ENCODE measurements at regions not wholly inside any gene's neighbourhood (a gene's known extent, or its start where the extent isn't known, plus 50 kb on each side); places are given as distances from the start of the nearest gene placed in this dataset.

GRCh38 chr6:148143771-148144170 is 198.9 kb upstream of the SASH1 start:
- no peaks in the 10 kb centered on the region for H3K36me3 ChIP-seq (ENCODE audit: insufficient read depth, low read length)
- ChIA-PET POLR2A (no interaction called here), CTCF (no interaction called here)
- no peak for TF ChIP-seq CTCF (IDR thresholded peaks at IDR 0.05)
- DNase-seq: no peak
- Mint-ChIP-seq H3K9me3 (no peaks in the 10 kb centered on the region), H3K4me3 (no peak overlapping the region), H3K27ac (no peak overlapping the region), H3K4me1 (ENCODE audit: low read depth) (peaks cover 13% of the 10 kb centered on the region), H3K36me3 (ENCODE audit: low read depth) (no peaks in the 10 kb centered on the region), H3K27me3 (peaks cover 13% of the 10 kb centered on the region)
- no peak overlapping the region for H3K27ac ChIP-seq (ENCODE audit: low read depth in 1 of 2, low read length in 2 of 2)
- intact Hi-C loops (cut with DNase I, micrococcal nuclease): loop anchor here (2.0 to 10.0 kb wide), 2 partner anchors 23 to 321 kb away; no protein-coding TSS in a partner anchor
- H3K4me3 ChIP-seq (ENCODE audit: low read length): no peak overlapping the region
- no peaks in the 10 kb centered on the region for H3K9me3 ChIP-seq (ENCODE audit: control insufficient read depth in 1 of 2, insufficient read depth in 1 of 2, low read length in 2 of 2)
- peaks cover 0 to 3% of the 10 kb centered on the region in 2 experiments for H3K27me3 ChIP-seq (ENCODE audit: control insufficient read depth in 1 of 2, insufficient read depth in 2 of 2, low read length in 2 of 2)
- no peak for ATAC-seq (ENCODE audit: poor library complexity)
- peaks cover 7% of the 10 kb centered on the region for H3K4me1 ChIP-seq (ENCODE audit: insufficient read depth, low read length)

GRCh38 chr6:148144917-148145521 is 197.6 kb upstream of the SASH1 start:
- Mint-ChIP-seq H3K4me1 (ENCODE audit: low read depth) (peaks cover 9% of the 10 kb centered on the region), H3K27ac (no peak overlapping the region), H3K4me3 (no peak overlapping the region), H3K9me3 (no peaks in the 10 kb centered on the region), H3K36me3 (ENCODE audit: low read depth) (no peaks in the 10 kb centered on the region), H3K27me3 (peaks cover 13% of the 10 kb centered on the region)
- Histone ChIP-seq H3K4me3 (ENCODE audit: low read length) (no peak overlapping the region), H3K4me1 (ENCODE audit: insufficient read depth, low read length) (peaks cover 7% of the 10 kb centered on the region), H3K27me3 (ENCODE audit: control insufficient read depth in 1 of 2, insufficient read depth in 2 of 2, low read length in 2 of 2) (peaks cover 0 to 3% of the 10 kb centered on the region in 2 experiments), H3K27ac (ENCODE audit: low read depth in 1 of 2, low read length in 2 of 2) (no peak overlapping the region), H3K9me3 (ENCODE audit: control insufficient read depth in 1 of 2, insufficient read depth in 1 of 2, low read length in 2 of 2) (no peaks in the 10 kb centered on the region), H3K36me3 (ENCODE audit: insufficient read depth, low read length) (no peaks in the 10 kb centered on the region)
- ATAC-seq (ENCODE audit: poor library complexity) (no peak), DNase-seq (peak; percentile 13 to 69 (median 34))
- intact Hi-C loops (cut with DNase I, micrococcal nuclease): loop anchor here (1.0 to 10.0 kb wide), 3 partner anchors 22 to 320 kb away; no protein-coding TSS in a partner anchor
- ChIA-PET POLR2A (no interaction called here), CTCF (no interaction called here)
- peak; percentile 79 for TF ChIP-seq CTCF (IDR thresholded peaks at IDR 0.05)

GRCh38 chr6:148146717-148147462 is 195.7 kb upstream of the SASH1 start:
- peak in 13 of 14 experiments; percentile 1 to 76 (median 15) for DNase-seq
- TF ChIP-seq CTCF (IDR thresholded peaks at IDR 0.05): no peak
- intact Hi-C loops (cut with DNase I, micrococcal nuclease): loop anchor here in 1 of 2 experiments (10.0 kb wide), 1 partner anchor 318 kb away; no protein-coding TSS in a partner anchor
- H3K9me3 ChIP-seq (ENCODE audit: control insufficient read depth in 1 of 2, insufficient read depth in 1 of 2, low read length in 2 of 2): no peaks in the 10 kb centered on the region
- H3K27ac Mint-ChIP-seq: peak overlapping the region; percentile 42
- no peak overlapping the region for H3K4me3 Mint-ChIP-seq
- ChIA-PET POLR2A (interaction anchor here (0.5 kb wide), 1 partner anchor 14 kb away, joined by 3 read pairs; no protein-coding TSS in a partner anchor), CTCF (no interaction called here)
- H3K27ac ChIP-seq (ENCODE audit: low read depth in 1 of 2, low read length in 2 of 2): no peak overlapping the region
- H3K4me1 ChIP-seq (ENCODE audit: insufficient read depth, low read length): peaks cover 7% of the 10 kb centered on the region
- ATAC-seq (ENCODE audit: poor library complexity): peak; percentile 84
- no peaks in the 10 kb centered on the region for H3K9me3 Mint-ChIP-seq
- peaks cover 0 to 3% of the 10 kb centered on the region in 2 experiments for H3K27me3 ChIP-seq (ENCODE audit: control insufficient read depth in 1 of 2, insufficient read depth in 2 of 2, low read length in 2 of 2)
- peaks cover 9% of the 10 kb centered on the region for H3K4me1 Mint-ChIP-seq (ENCODE audit: low read depth)
- H3K36me3 ChIP-seq (ENCODE audit: insufficient read depth, low read length): no peaks in the 10 kb centered on the region
- peaks cover 16% of the 10 kb centered on the region for H3K27me3 Mint-ChIP-seq
- H3K4me3 ChIP-seq (ENCODE audit: low read length): no peak overlapping the region
- H3K36me3 Mint-ChIP-seq (ENCODE audit: low read depth): no peaks in the 10 kb centered on the region

Data from CD4-positive, alpha-beta T cell (primary cell).